Bone marrow (tissue), 2 donors: ENCODE measurements at regions not wholly inside any gene's neighbourhood (a gene's known extent, or its start where the extent isn't known, plus 50 kb on each side); places are given as distances from the start of the nearest gene placed in this dataset.

ENCODE experiments used
- DNase-seq, 2 donors: peaks; one replicate each; lab custom pipeline; 2025; lab: John Stamatoyannopoulos, UW

- no peak for DNase-seq
Measured at GRCh38 chr2:7971841-7972240, 710.0 kb upstream of the ID2 start.

DNA sequence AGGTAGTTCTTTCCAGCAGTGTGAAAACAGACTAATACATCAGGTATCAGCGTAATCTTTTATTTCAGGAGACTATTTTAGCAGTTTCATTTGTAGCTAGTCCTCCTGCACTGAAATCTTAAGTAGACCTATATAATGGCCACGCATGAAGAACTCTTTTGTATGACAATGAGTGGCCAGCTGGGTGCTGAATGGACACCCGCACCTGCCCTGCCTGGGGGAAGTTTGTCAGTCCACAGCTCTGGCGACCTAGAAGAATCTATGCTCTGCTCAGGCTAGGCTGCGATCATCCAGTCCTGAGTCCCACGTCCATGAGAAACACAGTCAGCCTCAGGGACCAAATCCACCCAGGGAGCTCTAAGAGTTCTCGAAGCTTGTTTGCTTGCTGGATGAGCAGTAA is 709.2 kb upstream of the ID2 start:
- no peak for DNase-seq

- DNase-seq: no peak
Measured at GRCh38 chr2:7973801-7974480, 707.9 kb upstream of the ID2 start.

DNA sequence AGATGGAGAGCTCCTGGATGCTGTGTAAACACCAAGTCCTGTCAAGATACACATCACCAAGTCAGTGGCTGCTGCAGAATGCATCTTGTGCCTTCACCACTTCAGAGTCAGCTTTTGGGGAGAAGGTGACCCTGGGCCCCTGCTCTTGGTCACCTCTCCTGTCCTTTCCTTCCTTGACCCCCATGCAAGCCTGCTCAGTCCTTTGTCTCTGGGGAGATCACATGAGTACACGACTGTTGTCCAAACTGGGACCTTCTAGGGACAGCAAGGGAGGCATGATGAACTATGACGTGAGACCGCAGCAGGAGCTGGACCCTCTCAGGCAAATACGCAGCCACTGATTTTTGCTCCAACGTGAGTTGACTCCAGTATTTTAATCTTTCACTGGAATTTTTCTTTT is 706.9 kb upstream of the ID2 start:
- no peak for DNase-seq

DNA sequence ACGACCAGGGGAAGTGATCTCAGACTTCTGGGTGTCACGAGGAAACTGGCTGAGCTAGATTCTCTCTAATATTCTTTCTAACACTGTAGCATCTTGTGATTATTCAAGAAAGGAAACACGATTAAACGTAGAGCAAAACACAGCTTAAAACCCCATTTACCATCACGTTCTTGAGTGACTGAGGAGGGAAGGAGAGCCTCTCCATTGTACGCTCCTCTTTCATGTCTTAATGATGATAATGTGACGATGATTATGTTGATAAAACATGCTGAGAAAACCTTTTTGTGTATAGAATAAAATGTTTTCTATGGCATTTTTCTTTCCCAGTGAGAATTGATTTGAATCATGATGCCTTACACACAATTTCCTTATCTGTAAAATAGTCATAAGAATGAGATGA is 705.6 kb upstream of the ID2 start:
- no peak for DNase-seq

- DNase-seq: no peak
Measured at GRCh38 chr2:7977981-7978380, 703.9 kb upstream of the ID2 start.

DNA sequence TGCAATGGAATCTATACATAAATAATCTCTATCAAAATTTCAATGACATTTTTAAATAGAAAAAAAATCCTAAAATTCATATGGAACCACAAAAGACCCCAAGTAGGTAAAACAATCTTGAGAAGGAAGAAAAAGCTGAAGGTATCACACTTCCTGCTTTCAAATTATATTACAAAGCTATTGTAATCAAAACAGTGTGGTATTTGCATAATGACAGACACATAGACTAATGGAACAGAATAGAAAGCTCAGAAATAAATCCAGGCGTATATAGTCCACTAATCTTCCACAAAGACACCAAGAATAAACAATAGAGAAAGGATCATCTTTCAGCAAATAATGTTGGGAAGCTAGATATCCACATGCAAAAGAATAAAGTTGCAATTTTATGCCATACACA is 699.8 kb upstream of the ID2 start:
- no peak for DNase-seq

GRCh38 chr2:7983451-7983850 is 698.4 kb upstream of the ID2 start:
- DNase-seq: no peak

GRCh38 chr2:7983912-7984311 is 697.9 kb upstream of the ID2 start:
- no peak for DNase-seq

- peak in 1 of 2 donors; percentile 87 for DNase-seq
Measured at GRCh38 chr2:7984693-7985353, 697.0 kb upstream of the ID2 start.

DNA sequence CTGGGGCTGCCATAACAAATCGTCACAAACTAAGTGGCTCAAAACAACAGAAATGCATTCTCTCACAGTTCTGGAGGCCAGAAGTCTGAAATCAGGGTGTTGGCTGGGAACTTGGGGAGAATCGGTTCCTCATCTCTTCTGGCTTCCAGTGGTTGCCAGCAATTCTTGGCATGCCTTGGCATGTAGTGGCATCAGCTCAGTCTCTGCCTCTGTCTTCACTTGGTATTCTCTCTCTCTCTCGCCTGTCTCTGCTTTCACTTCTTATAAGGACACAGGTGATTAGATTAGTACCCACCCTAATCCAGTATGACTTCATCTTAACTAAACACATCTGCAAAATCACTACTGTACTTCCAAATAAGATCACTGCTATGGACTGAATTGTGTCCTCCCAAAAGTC is 695.4 kb upstream of the ID2 start:
- no peak for DNase-seq

GRCh38 chr2:7987992-7988391 is 693.9 kb upstream of the ID2 start:
- no peak for DNase-seq

DNA sequence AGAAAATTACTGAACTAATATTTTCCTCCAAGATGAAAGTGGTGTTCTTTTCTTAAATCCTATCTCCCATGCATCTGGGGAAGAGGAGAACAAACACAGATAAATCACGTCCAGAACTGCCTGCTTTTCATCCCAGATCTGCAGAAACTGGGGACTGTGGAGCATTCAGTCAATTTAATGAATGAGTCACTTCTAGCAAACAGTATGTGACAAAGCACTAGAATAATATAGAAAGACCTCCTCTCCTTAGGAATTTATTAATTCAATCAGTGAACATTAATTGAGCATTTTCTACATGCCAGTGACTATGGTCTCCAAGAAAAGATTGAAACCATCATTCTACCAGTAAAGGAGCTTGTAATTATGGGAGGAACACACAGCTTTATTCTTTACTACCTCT is 693.4 kb upstream of the ID2 start:
- DNase-seq: no peak

DNA sequence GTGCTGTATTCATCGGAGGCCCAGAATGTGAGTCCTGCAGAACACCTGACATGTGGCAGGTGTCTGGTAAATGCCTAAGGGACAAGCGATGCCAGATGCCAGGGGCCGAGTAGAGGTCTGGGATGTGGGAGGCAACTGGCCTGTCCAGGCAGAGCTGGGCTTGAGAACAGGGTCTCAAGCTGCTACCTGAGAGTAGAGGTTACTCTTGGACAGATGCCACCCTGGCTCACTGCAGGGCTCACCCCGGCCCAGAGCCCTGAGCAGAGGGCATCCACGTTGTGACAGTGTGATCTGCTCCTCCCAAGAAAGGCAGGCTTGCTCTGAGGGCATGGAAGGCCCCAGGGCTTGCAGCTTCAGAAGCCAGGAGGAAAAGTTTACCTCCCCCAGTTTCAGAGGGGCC is 692.0 kb upstream of the ID2 start:
- no peak for DNase-seq

- DNase-seq: no peak
Measured at GRCh38 chr2:7992612-7993602, 688.9 kb upstream of the ID2 start.

- DNase-seq: no peak
Measured at GRCh38 chr2:7994397-7994951, 687.4 kb upstream of the ID2 start.

- peak in 1 of 2 donors; percentile 26 for DNase-seq
Measured at GRCh38 chr2:7997279-7997678, 684.6 kb upstream of the ID2 start.

- DNase-seq: no peak
Measured at GRCh38 chr2:7999683-8000476, 682.0 kb upstream of the ID2 start.

GRCh38 chr2:8000870-8001269 is 681.0 kb upstream of the ID2 start:
- no peak for DNase-seq

- no peak for DNase-seq
Measured at GRCh38 chr2:8002765-8003393, 679.0 kb upstream of the ID2 start.

- DNase-seq: no peak
Measured at GRCh38 chr2:8003462-8004075, 678.3 kb upstream of the ID2 start.
